H9 (cell line): ENCODE measurements at regions not wholly inside any gene's neighbourhood (a gene's known extent, or its start where the extent isn't known, plus 50 kb on each side); places are given as distances from the start of the nearest gene placed in this dataset.

ENCODE experiments used
- DNase-seq: peaks from one replicate; pipeline ENCODE4 v3.0.0-alpha.2; 2017
- H2AFZ ChIP-seq: one replicate; pipeline ENCODE4 v1.6.1; 2013; ENCODE audit warnings: mild to moderate bottlenecking, low read length, control low read depth, moderate library complexity
- H2AK5ac ChIP-seq: 2 replicates; pipeline ENCODE4 v1.6.1; 2013; ENCODE audit warnings: low read length, control low read depth, mixed read lengths; ENCODE audit not compliant: insufficient read length
- H2BK120ac ChIP-seq: one replicate; pipeline ENCODE4 v1.6.1; 2013; ENCODE audit warnings: low read depth, mild to moderate bottlenecking, low read length, control low read depth, inconsistent platforms; ENCODE audit not compliant: poor library complexity, severe bottlenecking
- H2BK12ac ChIP-seq: 2 replicates; pipeline ENCODE4 v1.6.1; 2013; ENCODE audit warnings: low read length, control low read depth, mixed read lengths, low read depth; ENCODE audit not compliant: insufficient read length
- H2BK15ac ChIP-seq: 2 replicates; pipeline ENCODE4 v1.6.1; 2013; ENCODE audit warnings: low read depth, low read length, control low read depth
- H2BK20ac ChIP-seq: one replicate; pipeline ENCODE4 v1.6.1; 2013; ENCODE audit warnings: low read depth, mild to moderate bottlenecking, low read length, control low read depth, inconsistent platforms; ENCODE audit not compliant: poor library complexity, severe bottlenecking
- H2BK5ac ChIP-seq: 2 replicates; pipeline ENCODE4 v1.6.1; 2013; ENCODE audit warnings: low read length, control low read depth, mixed read lengths; ENCODE audit not compliant: insufficient read length
- H3K14ac ChIP-seq: 2 replicates; pipeline ENCODE4 v1.6.1; 2013; ENCODE audit warnings: low read length, control low read depth; ENCODE audit not compliant: insufficient read depth
- H3K18ac ChIP-seq: 2 replicates; pipeline ENCODE4 v1.6.1; 2013; ENCODE audit warnings: low read depth, mild to moderate bottlenecking, mixed read lengths, low read length, control low read depth; ENCODE audit not compliant: insufficient read length
- H3K23ac ChIP-seq: 2 replicates; pipeline ENCODE4 v1.6.1; 2013; ENCODE audit warnings: low read length, control low read depth, mixed read lengths, low read depth; ENCODE audit not compliant: insufficient read length
- H3K23me2 ChIP-seq: 2 replicates; pipeline ENCODE4 v1.6.1; 2013; ENCODE audit warnings: low read depth, mild to moderate bottlenecking, mixed read lengths, low read length, control low read depth; ENCODE audit not compliant: insufficient read length, poor library complexity, severe bottlenecking
- H3K27ac ChIP-seq: 2 replicates; pipeline ENCODE4 v1.5.1; 2013; ENCODE audit warnings: low read length, control low read depth, mixed read lengths, low read depth; ENCODE audit not compliant: insufficient read length
- H3K27me3 ChIP-seq: 2 replicates; pipeline ENCODE4 v1.6.1; 2013; ENCODE audit warnings: low read length, control low read depth, inconsistent platforms; ENCODE audit not compliant: insufficient read depth
- H3K4ac ChIP-seq: 2 replicates; pipeline ENCODE4 v1.6.1; 2013; ENCODE audit warnings: low read depth, mild to moderate bottlenecking, control low read depth, inconsistent platforms, low read length, moderate library complexity
- H3K4me1 ChIP-seq: 2 replicates; pipeline ENCODE4 v1.6.1; 2013; ENCODE audit warnings: low read length, control low read depth, inconsistent platforms; ENCODE audit not compliant: insufficient read depth
- H3K4me2 ChIP-seq: 2 replicates; pipeline ENCODE4 v1.6.1; 2013; ENCODE audit warnings: low read length, control low read depth, mixed read lengths; ENCODE audit not compliant: insufficient read length, insufficient read depth
- H3K56ac ChIP-seq: 2 replicates; pipeline ENCODE4 v1.6.1; 2013; ENCODE audit warnings: low read depth, mild to moderate bottlenecking, mixed read lengths, low read length, control low read depth; ENCODE audit not compliant: insufficient read length
- H3K79me1 ChIP-seq: 2 replicates; pipeline ENCODE4 v1.6.1; 2013; ENCODE audit warnings: low read depth, mild to moderate bottlenecking, moderate library complexity, low read length, control low read depth, inconsistent platforms; ENCODE audit not compliant: insufficient read depth, poor library complexity, severe bottlenecking
- H3K79me2 ChIP-seq: 2 replicates; pipeline ENCODE4 v1.6.1; 2013; ENCODE audit warnings: low read length, control low read depth, inconsistent platforms; ENCODE audit not compliant: insufficient read depth
- H3K9ac ChIP-seq: 2 replicates; pipeline ENCODE4 v1.6.1; 2013; ENCODE audit warnings: low read length, control low read depth, mixed read lengths; ENCODE audit not compliant: insufficient read length; ENCODE audit errors: extremely low read depth
- H3K9me3 ChIP-seq: one replicate; pipeline ENCODE4 v1.6.1; 2013; ENCODE audit warnings: low read depth, low read length, inconsistent platforms; ENCODE audit not compliant: control insufficient read depth
- H3T11ph ChIP-seq: one replicate; pipeline ENCODE4 v1.6.1; 2013; ENCODE audit warnings: mild to moderate bottlenecking, low read length, control low read depth, inconsistent platforms
- H4K20me1 ChIP-seq: one replicate; pipeline ENCODE4 v1.6.1; 2013; ENCODE audit not compliant: control insufficient read depth, insufficient read length, insufficient read depth
- H4K5ac ChIP-seq: 2 replicates; pipeline ENCODE4 v1.6.1; 2013; ENCODE audit warnings: low read depth, mild to moderate bottlenecking, mixed read lengths, low read length, control low read depth; ENCODE audit not compliant: insufficient read length
- H4K8ac ChIP-seq: replicated peaks from 2 replicates; pipeline ENCODE4 v1.6.1; 2013; ENCODE audit warnings: low read length, control low read depth, mixed read lengths, low read depth; ENCODE audit not compliant: insufficient read length
- H4K91ac ChIP-seq: 2 replicates; pipeline ENCODE4 v1.6.1; 2013; ENCODE audit warnings: low read depth, mild to moderate bottlenecking, moderate library complexity, mixed read lengths, low read length, control low read depth; ENCODE audit not compliant: insufficient read length
- H3K27ac Mint-ChIP-seq, 3 experiments: 2 replicates in 2 of 3; 3 replicates in 1 of 3; pipeline ENCODE4 v1.8.0; 2020 to 2021; ENCODE audit warnings: mixed read lengths in 3 of 3, mild to moderate bottlenecking in 1 of 3, moderate library complexity in 1 of 3
- H3K27me3 Mint-ChIP-seq: 2 replicates; pipeline ENCODE4 v1.8.0; 2021; ENCODE audit warnings: low read depth, mild to moderate bottlenecking, moderate library complexity, mixed read lengths
- H3K36me3 Mint-ChIP-seq, 3 experiments: 2 replicates in 2 of 3; 3 replicates in 1 of 3; pipeline ENCODE4 v1.8.0; 2020 to 2021; ENCODE audit warnings: low read depth in 3 of 3, mixed read lengths in 3 of 3; ENCODE audit not compliant: insufficient read depth in 1 of 3
- H3K4me1 Mint-ChIP-seq, 2 experiments: 2 replicates each; pipeline ENCODE4 v1.8.0; 2020; ENCODE audit warnings: mixed read lengths in 2 of 2
- H3K4me3 Mint-ChIP-seq, 2 experiments: 2 replicates in 1 of 2; 3 replicates in 1 of 2; pipeline ENCODE4 v1.8.0; 2020 to 2021; ENCODE audit warnings: mild to moderate bottlenecking in 2 of 2, mixed read lengths in 2 of 2, moderate library complexity in 1 of 2
- H3K9me3 Mint-ChIP-seq, 2 experiments: 2 replicates in 1 of 2; 3 replicates in 1 of 2; pipeline ENCODE4 v1.8.0; 2020; ENCODE audit warnings: mild to moderate bottlenecking in 2 of 2, mixed read lengths in 2 of 2, moderate library complexity in 1 of 2
- CTCF ChIP-seq: fragments of 200-600 bp; sonication (generic); conservative IDR thresholded peaks from 3 replicates; pipeline ENCODE4 v1.8.0; 2021; ENCODE audit warnings: antibody characterized with exemption, mild to moderate bottlenecking
- WGBS: extraction: QIAGEN DNeasy Blood & Tissue Kit; methylation state at CpG from one replicate; pipeline ENCODE4 v1.1.7; 2013; ENCODE audit warnings: missing lambda C conversion rate, low lambda C conversion rate, mixed read lengths; ENCODE audit not compliant: insufficient read length; ENCODE audit errors: extremely low coverage; 5-methylcytosine and 5-hydroxymethylcytosine counted together

- no peak for DNase-seq
- Histone ChIP-seq H2BK15ac (no peak overlapping the region), H4K20me1 (no peaks in the 10 kb centered on the region), H3K27me3 (no peaks in the 10 kb centered on the region), H3K14ac (no peak overlapping the region), H2BK120ac (no peak overlapping the region), H4K8ac (no peak overlapping the region), H3K56ac (no peak overlapping the region), H3K4ac (no peak overlapping the region), H2BK20ac (no peak overlapping the region), H4K91ac (no peak overlapping the region), H2AK5ac (no peak overlapping the region), H2BK5ac (no peak overlapping the region), H3K4me2 (no peak overlapping the region), H3K27ac (no peak overlapping the region), H3K18ac (no peak overlapping the region), H3K23me2 (no peaks in the 10 kb centered on the region), H3T11ph (no peak overlapping the region), H2AFZ (no peak overlapping the region), H4K5ac (no peak overlapping the region), H3K23ac (no peak overlapping the region), H3K9me3 (no peaks in the 10 kb centered on the region), H3K79me1 (no peaks in the 10 kb centered on the region), H2BK12ac (no peak overlapping the region), H3K79me2 (no peaks in the 10 kb centered on the region), H3K4me1 (peaks cover 7% of the 10 kb centered on the region; the same call in 1 of the 2 replicates), H3K9ac (no peak overlapping the region)
- no peak for TF ChIP-seq CTCF
- Mint-ChIP-seq H3K27me3 (no peaks in the 10 kb centered on the region; the same call in 1 of the 2 replicates), H3K9me3 (no peaks in the 10 kb centered on the region), H3K4me3 (no peak overlapping the region), H3K36me3 (no peaks in the 10 kb centered on the region), H3K4me1 (peaks cover 40 to 41% of the 10 kb centered on the region in 2 experiments), H3K27ac (no peak overlapping the region)
- no CpG with 5 or more reads among the region's 5 CpGs for WGBS
These were observed 145.4 kb downstream of the CPEB2 start for GRCh38 chr4:15147714-15148113.
